MV-4-11 (cell line): ENCODE measurements at regions not wholly inside any gene's neighbourhood (a gene's known extent, or its start where the extent isn't known, plus 50 kb on each side); places are given as distances from the start of the nearest gene placed in this dataset.
"Not testable (repeated sequence)": the region's sequence is repeated elsewhere in the genome, so short reads cannot be mapped to it uniquely, and the experiment has no call there.

Experiments used
- DNase-seq: peaks from one replicate; lab custom pipeline; 2025; lab: John Stamatoyannopoulos, UW

- no peak for DNase-seq
Observed at GRCh38 chr7:153407291-153408046, 644.7 kb upstream of the DPP6 start.

- DNase-seq = no peak
Observed at GRCh38 chr7:153408360-153409335, 643.5 kb upstream of the DPP6 start.

GRCh38 chr7:153409567-153410342 is 642.4 kb upstream of the DPP6 start:
- not testable (repeated sequence) for DNase-seq

GRCh38 chr7:153410997-153411642 is 641.1 kb upstream of the DPP6 start:
- not testable (repeated sequence) for DNase-seq

- DNase-seq = not testable (repeated sequence)
Observed at GRCh38 chr7:153412114-153412823, 639.9 kb upstream of the DPP6 start.

GRCh38 chr7:153412824-153413198 is 639.4 kb upstream of the DPP6 start:
- not testable (repeated sequence) for DNase-seq

GRCh38 chr7:153413199-153413539 is 639.0 kb upstream of the DPP6 start:
- DNase-seq = no peak

GRCh38 chr7:153413540-153414287 is 638.5 kb upstream of the DPP6 start:
- no peak for DNase-seq

GRCh38 chr7:153414288-153414629 is 637.9 kb upstream of the DPP6 start:
- no peak for DNase-seq

- no peak for DNase-seq
Observed at GRCh38 chr7:153415632-153416031, 636.6 kb upstream of the DPP6 start.

GRCh38 chr7:153422291-153423209 is 629.6 kb upstream of the DPP6 start:
- DNase-seq = peak; percentile 59

- no peak for DNase-seq
Observed at GRCh38 chr7:153423210-153423590, 629.0 kb upstream of the DPP6 start.

- no peak for DNase-seq
Observed at GRCh38 chr7:153430931-153431330, 621.3 kb upstream of the DPP6 start.

GRCh38 chr7:153432063-153432462 is 620.1 kb upstream of the DPP6 start:
- no peak for DNase-seq

GRCh38 chr7:153433223-153433622 is 619.0 kb upstream of the DPP6 start:
- DNase-seq = no peak

GRCh38 chr7:153440715-153441114 is 611.5 kb upstream of the DPP6 start:
- DNase-seq = no peak

GRCh38 chr7:153443032-153443701 is 609.0 kb upstream of the DPP6 start:
- DNase-seq = no peak

GRCh38 chr7:153444641-153445040 is 607.6 kb upstream of the DPP6 start:
- no peak for DNase-seq

GRCh38 chr7:153445641-153446040 is 606.6 kb upstream of the DPP6 start:
- DNase-seq = no peak
